Type B pancreatic cell (in vitro differentiated cells): ENCODE measurements at regions not wholly inside any gene's neighbourhood (a gene's known extent, or its start where the extent isn't known, plus 50 kb on each side); places are given as distances from the start of the nearest gene placed in this dataset.

ENCODE experiments used
- DNase-seq: peaks from one replicate; pipeline ENCODE4 v3.0.0; 2021; ENCODE audit warnings: mixed read lengths; ENCODE audit not compliant: unreplicated experiment; ENCODE audit errors: extremely low spot score
- H3K27ac Mint-ChIP-seq: 2 replicates; pipeline ENCODE4 v1.8.0; 2021; ENCODE audit warnings: mild to moderate bottlenecking, mixed read lengths
- H3K27me3 Mint-ChIP-seq: 2 replicates; pipeline ENCODE4 v1.8.0; 2021; ENCODE audit warnings: mixed read lengths
- H3K36me3 Mint-ChIP-seq: 2 replicates; pipeline ENCODE4 v1.8.0; 2021; ENCODE audit warnings: mixed read lengths
- H3K4me1 Mint-ChIP-seq: one replicate; pipeline ENCODE4 v1.8.0; 2021; ENCODE audit warnings: mixed read lengths; ENCODE audit not compliant: unreplicated experiment
- H3K4me3 Mint-ChIP-seq: 2 replicates; pipeline ENCODE4 v1.8.0; 2021; ENCODE audit warnings: mild to moderate bottlenecking, mixed read lengths
- H3K9me3 Mint-ChIP-seq: 2 replicates; pipeline ENCODE4 v1.8.0; 2021; ENCODE audit warnings: mixed read lengths
- CTCF ChIP-seq: fragments of 200-600 bp; sonication (generic); conservative IDR thresholded peaks from 2 replicates; pipeline ENCODE4 v1.5.0; 2021; ENCODE audit warnings: antibody characterized with exemption, mild to moderate bottlenecking

- Mint-ChIP-seq H3K4me3 (no peak overlapping the region), H3K36me3 (no peaks in the 10 kb centered on the region), H3K9me3 (no peaks in the 10 kb centered on the region), H3K27ac (no peak overlapping the region), H3K27me3 (no peaks in the 10 kb centered on the region), H3K4me1 (peaks cover 5% of the 10 kb centered on the region)
- no peak for TF ChIP-seq CTCF
- no peak for DNase-seq
These were observed 671.3 kb downstream of the SORCS1 start for GRCh38 chr10:106493226-106493625.

GRCh38 chr10:106487726-106488125 lies 676.8 kb downstream of the SORCS1 start:
- Mint-ChIP-seq H3K36me3 (no peaks in the 10 kb centered on the region), H3K27me3 (peaks cover 4% of the 10 kb centered on the region), H3K4me3 (no peak overlapping the region), H3K4me1 (no peaks in the 10 kb centered on the region), H3K27ac (no peak overlapping the region), H3K9me3 (no peaks in the 10 kb centered on the region)
- TF ChIP-seq CTCF: no peak
- no peak for DNase-seq

- DNase-seq: no peak
- Mint-ChIP-seq H3K4me1 (no peaks in the 10 kb centered on the region), H3K27me3 (peaks cover 9% of the 10 kb centered on the region), H3K4me3 (no peak overlapping the region), H3K27ac (no peak overlapping the region), H3K36me3 (no peaks in the 10 kb centered on the region), H3K9me3 (no peaks in the 10 kb centered on the region)
- TF ChIP-seq CTCF: no peak
These were observed 682.8 kb downstream of the SORCS1 start for GRCh38 chr10:106481598-106482275.

- H3K4me3 Mint-ChIP-seq: no peak overlapping the region
- no peak for DNase-seq
- no peak for TF ChIP-seq CTCF
These were observed 684.9 kb downstream of the SORCS1 start for GRCh38 chr10:106479636-106480035.

GRCh38 chr10:106474876-106475275 lies 689.6 kb downstream of the SORCS1 start:
- Mint-ChIP-seq H3K36me3 (no peaks in the 10 kb centered on the region), H3K4me1 (no peaks in the 10 kb centered on the region), H3K9me3 (no peaks in the 10 kb centered on the region), H3K27me3 (no peaks in the 10 kb centered on the region), H3K27ac (no peak overlapping the region), H3K4me3 (no peak overlapping the region)
- DNase-seq: no peak
- TF ChIP-seq CTCF: no peak

More at GRCh38 chr10:106479636-106480035, 684.9 kb downstream of the SORCS1 start:
- Mint-ChIP-seq H3K27me3 (peaks cover 7% of the 10 kb centered on the region), H3K9me3 (no peaks in the 10 kb centered on the region), H3K4me1 (no peaks in the 10 kb centered on the region), H3K36me3 (no peaks in the 10 kb centered on the region), H3K27ac (no peak overlapping the region)
